ENCODE measurements at regions not wholly inside any gene's neighbourhood (a gene's known extent, or its start where the extent isn't known, plus 50 kb on each side); places are given as distances from the start of the nearest gene placed in this dataset.
"Not testable (repeated sequence)": the region's sequence is repeated elsewhere in the genome, so short reads cannot be mapped to it uniquely, and the experiment has no call there.

DNA sequence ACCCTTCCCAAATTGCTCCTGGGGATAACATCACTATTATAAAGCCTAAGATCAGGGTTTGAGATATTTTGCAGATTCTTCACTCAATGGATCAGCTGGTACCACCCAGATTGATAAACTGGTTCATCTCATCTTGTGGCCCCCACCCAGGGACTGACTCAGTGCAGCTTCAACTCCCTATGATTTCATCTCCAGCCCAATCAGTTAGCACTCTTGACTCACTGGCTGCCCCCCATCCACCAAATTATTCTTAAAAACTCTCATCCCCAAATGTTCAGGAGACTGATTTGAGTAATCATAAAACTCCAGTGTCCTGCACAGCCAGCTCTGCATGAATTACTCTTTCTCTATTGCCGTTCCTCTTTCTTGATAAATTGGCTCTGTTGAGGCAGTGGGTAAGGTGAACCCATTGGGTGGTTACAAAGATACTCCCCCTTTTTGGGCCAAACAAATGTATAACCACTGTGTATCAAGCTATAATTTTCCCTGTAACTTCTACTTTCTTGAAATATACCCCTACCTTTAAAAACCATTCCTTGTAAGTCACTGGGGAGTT is 263.3 kb upstream of the IL12B start:
- Histone ChIP-seq H3K27ac (ENCODE audit: low read depth in 1 of 2, low read length in 2 of 2) (no peak overlapping the region), H3K4me1 (ENCODE audit: control insufficient read depth in 4 of 4, insufficient read depth in 4 of 4, low read length in 3 of 4) (no peaks in the 10 kb centered on the region), H3K4me3 (ENCODE audit: low read depth in 1 of 3, low read length in 3 of 3) (no peak overlapping the region), H3K9ac (ENCODE audit: low read depth in 1 of 2, low read length in 2 of 2) (no peak overlapping the region), H3K27me3 (ENCODE audit: control insufficient read depth in 4 of 4, insufficient read depth in 4 of 4, low read length in 3 of 4) (no peaks in the 10 kb centered on the region), H3K36me3 (ENCODE audit: control insufficient read depth in 4 of 4, insufficient read depth in 3 of 4, low read depth in 1 of 4, low read length in 3 of 4) (no peaks in the 10 kb centered on the region), H3K9me3 (ENCODE audit: control insufficient read depth in 4 of 4, low read length in 3 of 4) (no peaks in the 10 kb centered on the region)
- DNase-seq (ENCODE audit: low spot score): no peak
- TF ChIP-seq, protein P1, sequence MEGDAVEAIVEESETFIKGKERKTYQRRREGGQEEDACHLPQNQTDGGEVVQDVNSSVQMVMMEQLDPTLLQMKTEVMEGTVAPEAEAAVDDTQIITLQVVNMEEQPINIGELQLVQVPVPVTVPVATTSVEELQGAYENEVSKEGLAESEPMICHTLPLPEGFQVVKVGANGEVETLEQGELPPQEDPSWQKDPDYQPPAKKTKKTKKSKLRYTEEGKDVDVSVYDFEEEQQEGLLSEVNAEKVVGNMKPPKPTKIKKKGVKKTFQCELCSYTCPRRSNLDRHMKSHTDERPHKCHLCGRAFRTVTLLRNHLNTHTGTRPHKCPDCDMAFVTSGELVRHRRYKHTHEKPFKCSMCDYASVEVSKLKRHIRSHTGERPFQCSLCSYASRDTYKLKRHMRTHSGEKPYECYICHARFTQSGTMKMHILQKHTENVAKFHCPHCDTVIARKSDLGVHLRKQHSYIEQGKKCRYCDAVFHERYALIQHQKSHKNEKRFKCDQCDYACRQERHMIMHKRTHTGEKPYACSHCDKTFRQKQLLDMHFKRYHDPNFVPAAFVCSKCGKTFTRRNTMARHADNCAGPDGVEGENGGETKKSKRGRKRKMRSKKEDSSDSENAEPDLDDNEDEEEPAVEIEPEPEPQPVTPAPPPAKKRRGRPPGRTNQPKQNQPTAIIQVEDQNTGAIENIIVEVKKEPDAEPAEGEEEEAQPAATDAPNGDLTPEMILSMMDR (IDR thresholded peaks at IDR 0.05; ENCODE audit: low read depth, low read length, missing input control): no peak
- TF ChIP-seq EGR1 (IDR thresholded peaks at IDR 0.05; ENCODE audit: low read depth in 2 of 2) (no peak), FOXA2 (IDR thresholded peaks at IDR 0.05) (no peak), SP1 (IDR thresholded peaks at IDR 0.05) (no peak), RAD21 (IDR thresholded peaks at IDR 0.05) (no peak), FOXA1 (IDR thresholded peaks at IDR 0.05) (no peak)
- TF ChIP-seq, protein P2, sequence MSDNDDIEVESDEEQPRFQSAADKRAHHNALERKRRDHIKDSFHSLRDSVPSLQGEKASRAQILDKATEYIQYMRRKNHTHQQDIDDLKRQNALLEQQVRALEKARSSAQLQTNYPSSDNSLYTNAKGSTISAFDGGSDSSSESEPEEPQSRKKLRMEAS (IDR thresholded peaks at IDR 0.05): no peak
- WGBS: 69% methylated on average over 1 of the region's 1 CpG

DNA sequence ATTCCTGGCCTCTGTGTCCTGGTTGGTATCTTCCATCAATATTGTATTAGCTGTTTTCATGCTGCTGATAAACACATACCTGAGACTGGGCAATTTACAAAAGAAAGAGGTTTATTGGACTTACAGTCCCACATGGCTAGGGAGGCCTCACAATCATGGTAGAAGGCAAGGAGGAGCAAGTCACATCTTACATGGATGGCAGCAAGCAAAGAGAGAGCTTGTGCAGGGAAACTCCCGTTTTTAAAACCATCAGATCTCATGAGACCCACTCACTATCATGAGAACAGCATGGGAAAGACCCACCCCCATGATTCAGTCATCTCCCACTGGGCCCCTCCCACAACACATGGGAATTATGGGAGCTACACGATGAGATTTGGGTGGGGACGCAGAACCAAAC is 265.3 kb upstream of the IL12B start:
- H3K4me1 ChIP-seq (ENCODE audit: control insufficient read depth in 4 of 4, insufficient read depth in 4 of 4, low read length in 3 of 4); H3K27ac ChIP-seq (ENCODE audit: low read depth in 1 of 2, low read length in 2 of 2); H3K9me3 ChIP-seq (ENCODE audit: control insufficient read depth in 4 of 4, low read length in 3 of 4); DNase-seq (ENCODE audit: low spot score); H3K27me3 ChIP-seq (ENCODE audit: control insufficient read depth in 4 of 4, insufficient read depth in 4 of 4, low read length in 3 of 4); H3K9ac ChIP-seq (ENCODE audit: low read depth in 1 of 2, low read length in 2 of 2); H3K36me3 ChIP-seq (ENCODE audit: control insufficient read depth in 4 of 4, insufficient read depth in 3 of 4, low read depth in 1 of 4, low read length in 3 of 4); H3K4me3 ChIP-seq (ENCODE audit: low read depth in 1 of 3, low read length in 3 of 3): not testable (repeated sequence)
- 73% methylated on average over 3 of the region's 3 CpGs for WGBS

DNA sequence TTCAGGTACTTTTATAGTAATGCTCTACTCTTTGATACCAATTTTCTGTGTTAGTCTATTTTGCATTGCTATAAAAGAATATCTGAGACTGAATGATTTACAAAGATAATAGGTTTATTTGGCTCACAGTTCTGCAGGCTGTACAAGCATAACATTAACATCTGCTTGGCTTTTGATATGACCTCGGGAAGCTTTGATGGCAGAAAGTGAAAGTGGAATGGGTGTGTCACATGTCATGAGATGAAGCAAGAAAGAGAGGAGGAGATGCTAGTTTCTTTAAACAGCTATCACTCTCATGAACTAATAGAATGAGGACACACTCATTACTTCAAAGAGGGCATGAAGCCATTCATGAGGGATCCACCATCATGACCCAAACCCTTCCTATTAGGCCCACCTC is 270.9 kb upstream of the IL12B start:
- no peaks in the 10 kb centered on the region for H3K4me1 ChIP-seq (ENCODE audit: control insufficient read depth in 4 of 4, insufficient read depth in 4 of 4, low read length in 3 of 4)
- no peak for TF ChIP-seq FOXA1 (IDR thresholded peaks at IDR 0.05)
- no peak for TF ChIP-seq SP1 (IDR thresholded peaks at IDR 0.05)
- no peak for TF ChIP-seq RXRA (IDR thresholded peaks at IDR 0.05)
- no peak for TF ChIP-seq TAF1 (conservative IDR thresholded peaks at IDR 0.05)
- no peak for TF ChIP-seq FOXA2 (IDR thresholded peaks at IDR 0.05)
- 51% methylated on average over 1 of the region's 1 CpG for WGBS

DNA sequence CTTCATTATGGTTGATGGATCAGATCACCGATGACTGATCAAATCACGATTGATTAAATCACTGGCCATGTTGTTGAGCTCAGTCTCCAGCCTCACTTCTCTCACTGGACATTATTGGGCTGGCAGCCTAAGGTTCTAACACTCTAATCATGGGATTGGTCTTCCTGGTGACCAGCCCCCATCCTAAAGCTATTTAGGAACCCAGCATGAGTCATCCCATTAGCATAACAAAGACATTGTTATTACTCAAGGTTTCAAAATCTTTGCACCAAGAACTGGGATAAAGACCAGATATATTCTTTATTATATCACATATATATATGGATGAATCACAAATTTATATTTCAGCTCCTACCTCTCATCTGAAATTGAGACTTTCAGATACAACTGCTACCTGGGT is 272.1 kb upstream of the IL12B start:
- no peaks in the 10 kb centered on the region for H3K36me3 ChIP-seq (ENCODE audit: control insufficient read depth in 4 of 4, insufficient read depth in 3 of 4, low read depth in 1 of 4, low read length in 3 of 4)
- no peaks in the 10 kb centered on the region for H3K4me1 ChIP-seq (ENCODE audit: control insufficient read depth in 4 of 4, insufficient read depth in 4 of 4, low read length in 3 of 4)
- H3K9ac ChIP-seq (ENCODE audit: low read depth in 1 of 2, low read length in 2 of 2): no peak overlapping the region
- peaks cover 0 to 2% (median 1%) of the 10 kb centered on the region in 4 donors for H3K9me3 ChIP-seq (ENCODE audit: control insufficient read depth in 4 of 4, low read length in 3 of 4)
- 86% methylated on average over 2 of the region's 2 CpGs for WGBS
- no peak for TF ChIP-seq GABPA (IDR thresholded peaks at IDR 0.05 in 1 of 2, conservative IDR thresholded peaks at IDR 0.05 in 1 of 2)
- DNase-seq (ENCODE audit: low spot score): no peak
- H3K27ac ChIP-seq (ENCODE audit: low read depth in 1 of 2, low read length in 2 of 2): no peak overlapping the region
- H3K27me3 ChIP-seq (ENCODE audit: control insufficient read depth in 4 of 4, insufficient read depth in 4 of 4, low read length in 3 of 4): peaks cover 0 to 2% (median 0%) of the 10 kb centered on the region in 4 donors
- no peak overlapping the region for H3K4me3 ChIP-seq (ENCODE audit: low read depth in 1 of 3, low read length in 3 of 3)

More for the DNA sequence above, 270.9 kb upstream of the IL12B start:
- peaks cover 0 to 2% (median 1%) of the 10 kb centered on the region in 4 donors for H3K9me3 ChIP-seq (ENCODE audit: control insufficient read depth in 4 of 4, low read length in 3 of 4)
- no peak overlapping the region for H3K4me3 ChIP-seq (ENCODE audit: low read depth in 1 of 3, low read length in 3 of 3)
- peaks cover 0 to 2% (median 0%) of the 10 kb centered on the region in 4 donors for H3K27me3 ChIP-seq (ENCODE audit: control insufficient read depth in 4 of 4, insufficient read depth in 4 of 4, low read length in 3 of 4)
- H3K36me3 ChIP-seq (ENCODE audit: control insufficient read depth in 4 of 4, insufficient read depth in 3 of 4, low read depth in 1 of 4, low read length in 3 of 4): no peaks in the 10 kb centered on the region
- DNase-seq (ENCODE audit: low spot score): no peak
- no peak overlapping the region for H3K27ac ChIP-seq (ENCODE audit: low read depth in 1 of 2, low read length in 2 of 2)
- no peak overlapping the region for H3K9ac ChIP-seq (ENCODE audit: low read depth in 1 of 2, low read length in 2 of 2)
